ENCODE measurements at regions not wholly inside any gene's neighbourhood (a gene's known extent, or its start where the extent isn't known, plus 50 kb on each side); places are given as distances from the start of the nearest gene placed in this dataset.

DNA sequence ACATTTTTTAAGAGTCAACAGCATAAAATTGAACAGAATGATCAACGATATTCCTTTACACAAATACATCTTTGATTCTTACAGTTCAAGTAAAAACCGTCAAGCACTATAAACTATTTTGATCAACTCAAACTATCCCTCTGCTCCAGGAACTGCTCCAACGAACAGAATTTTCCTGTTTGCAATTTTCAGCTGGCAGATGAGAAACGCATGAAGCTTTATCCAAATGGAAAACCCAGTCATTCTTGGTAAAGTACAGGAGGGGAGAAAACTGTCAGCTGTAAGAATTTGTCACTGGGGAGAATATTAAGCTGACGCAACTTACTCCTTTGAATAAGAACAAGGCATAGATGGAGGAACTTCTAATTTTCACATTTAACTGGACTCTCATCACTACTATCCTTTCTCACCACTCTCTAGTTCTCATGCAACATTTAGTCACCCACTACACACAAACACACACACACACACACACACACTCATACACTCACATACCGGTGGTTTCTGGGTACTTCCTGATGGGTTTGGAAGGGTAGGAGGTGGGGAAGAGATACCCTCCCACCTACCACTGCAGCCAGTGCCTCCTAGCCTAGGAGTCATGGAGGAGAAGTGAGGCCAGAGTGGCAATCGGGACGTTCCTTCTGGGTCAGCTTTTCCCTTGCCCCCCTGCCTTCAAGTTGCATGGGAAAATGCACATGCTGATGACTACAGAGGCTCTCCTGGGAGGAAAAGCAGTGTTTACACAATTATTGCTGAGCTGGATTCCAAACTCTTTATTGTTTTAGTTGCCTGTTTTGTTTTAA lies 54.0 kb upstream of the SPATS2L start:
- DNase-seq (ENCODE audit: low read depth, low spot score): peak; percentile 87

DNA sequence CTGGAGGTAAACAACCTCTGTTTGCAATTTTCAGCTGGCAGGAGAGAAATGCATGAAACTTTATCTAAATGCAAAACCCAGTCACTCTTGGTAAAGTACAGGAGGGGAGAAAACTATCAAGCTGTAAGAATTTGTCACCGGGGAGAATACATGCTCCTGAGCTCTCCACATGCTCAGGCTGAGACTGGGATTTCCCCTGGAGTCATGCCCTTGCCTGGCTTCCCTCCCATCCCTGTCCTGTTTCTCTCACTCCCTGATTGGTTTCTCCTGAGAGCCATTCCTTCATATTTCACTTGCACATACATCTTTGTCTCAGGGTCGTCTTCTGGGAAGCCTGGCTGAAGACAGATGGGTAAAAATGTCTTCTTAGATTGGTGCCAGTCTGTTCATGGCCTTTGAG lies 52.9 kb upstream of the SPATS2L start:
- DNase-seq (ENCODE audit: low read depth, low spot score): no peak

DNA sequence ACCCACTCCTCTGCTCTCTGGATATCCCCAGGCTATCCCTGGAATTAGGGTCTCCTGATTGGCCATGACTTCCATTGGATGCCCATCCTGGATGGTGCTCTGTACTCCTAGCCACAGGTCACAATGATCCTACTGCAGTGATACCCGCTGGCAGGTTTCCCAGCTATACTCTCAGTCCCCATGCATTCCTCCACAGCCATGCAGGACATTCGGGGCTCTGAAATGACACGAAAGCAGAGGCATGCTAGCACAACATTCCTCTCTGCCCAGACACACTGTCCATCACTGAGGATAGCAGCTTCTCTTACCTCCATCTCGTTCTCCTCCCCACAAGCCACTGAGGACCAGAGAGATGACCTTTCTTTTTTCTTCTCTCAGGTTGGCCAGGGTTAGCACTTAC lies 51.7 kb upstream of the SPATS2L start:
- DNase-seq (ENCODE audit: low read depth, low spot score): no peak

DNA sequence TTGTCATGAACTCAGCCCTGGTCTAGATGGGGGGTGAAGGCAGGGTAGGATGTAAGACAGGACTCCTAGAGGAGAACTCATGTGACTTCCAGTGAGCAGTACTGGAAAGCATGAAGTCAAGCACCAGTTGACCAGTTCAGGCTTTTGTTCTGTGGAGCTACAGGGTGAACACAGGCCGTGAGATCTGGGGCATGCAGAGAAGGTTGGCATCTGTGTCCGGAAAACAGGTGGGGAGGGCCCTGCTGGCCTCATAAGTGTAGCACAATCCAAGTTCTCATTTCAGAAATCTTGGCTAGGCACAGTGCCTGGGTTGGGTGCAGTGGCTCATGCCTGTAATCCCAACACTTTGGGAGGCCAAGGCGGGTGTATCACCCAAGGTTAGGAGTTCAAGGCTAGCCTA lies 50.9 kb upstream of the SPATS2L start:
- DNase-seq (ENCODE audit: low read depth, low spot score): no peak

Measured in smooth muscle cell of the brain vasculature (primary cell).